ENCODE measurements at regions not wholly inside any gene's neighbourhood (a gene's known extent, or its start where the extent isn't known, plus 50 kb on each side); places are given as distances from the start of the nearest gene placed in this dataset.

DNA sequence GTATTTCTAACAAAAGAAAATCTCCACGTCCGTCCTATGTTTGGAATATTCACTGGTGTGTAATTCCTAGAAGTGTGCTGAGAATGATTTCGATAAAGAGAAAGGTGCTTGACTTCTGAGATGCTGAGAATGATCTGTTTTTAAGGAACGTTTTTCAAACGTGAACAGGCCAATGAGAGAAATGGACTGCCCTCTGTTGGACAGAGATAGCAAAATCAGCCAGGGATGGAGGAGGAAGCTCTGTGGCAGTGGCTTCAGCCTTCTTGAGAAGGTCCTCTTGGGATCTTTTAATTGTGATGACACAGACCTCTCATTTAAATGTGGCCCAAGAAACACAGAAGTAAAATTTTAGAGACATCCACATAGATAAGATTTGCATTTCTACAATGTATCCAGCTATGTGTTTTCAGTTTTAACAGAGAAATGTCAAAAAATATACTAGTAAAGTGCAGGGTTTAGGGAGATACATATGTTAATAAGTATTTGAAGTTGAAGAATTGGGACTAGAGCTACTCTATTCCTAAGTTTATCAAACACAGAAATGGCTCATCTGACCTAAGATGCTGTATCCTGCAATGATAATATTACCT is 84.0 kb upstream of the RCN1 start:
- H3K27me3 ChIP-seq, result no peaks in the 10 kb centered on the region
- TF ChIP-seq, protein P1, sequence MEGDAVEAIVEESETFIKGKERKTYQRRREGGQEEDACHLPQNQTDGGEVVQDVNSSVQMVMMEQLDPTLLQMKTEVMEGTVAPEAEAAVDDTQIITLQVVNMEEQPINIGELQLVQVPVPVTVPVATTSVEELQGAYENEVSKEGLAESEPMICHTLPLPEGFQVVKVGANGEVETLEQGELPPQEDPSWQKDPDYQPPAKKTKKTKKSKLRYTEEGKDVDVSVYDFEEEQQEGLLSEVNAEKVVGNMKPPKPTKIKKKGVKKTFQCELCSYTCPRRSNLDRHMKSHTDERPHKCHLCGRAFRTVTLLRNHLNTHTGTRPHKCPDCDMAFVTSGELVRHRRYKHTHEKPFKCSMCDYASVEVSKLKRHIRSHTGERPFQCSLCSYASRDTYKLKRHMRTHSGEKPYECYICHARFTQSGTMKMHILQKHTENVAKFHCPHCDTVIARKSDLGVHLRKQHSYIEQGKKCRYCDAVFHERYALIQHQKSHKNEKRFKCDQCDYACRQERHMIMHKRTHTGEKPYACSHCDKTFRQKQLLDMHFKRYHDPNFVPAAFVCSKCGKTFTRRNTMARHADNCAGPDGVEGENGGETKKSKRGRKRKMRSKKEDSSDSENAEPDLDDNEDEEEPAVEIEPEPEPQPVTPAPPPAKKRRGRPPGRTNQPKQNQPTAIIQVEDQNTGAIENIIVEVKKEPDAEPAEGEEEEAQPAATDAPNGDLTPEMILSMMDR (IDR thresholded peaks at IDR 0.05), result peak; percentile 36 to 72 (median 70)
- TF ChIP-seq POLR2A (IDR thresholded peaks at IDR 0.05), result no peak
- no peak overlapping the region for H3K27ac ChIP-seq
- DNase-seq, result no peak
- H3K9me3 ChIP-seq, result no peaks in the 10 kb centered on the region
- no peak overlapping the region for H3K4me3 ChIP-seq
- WGBS (ENCODE audit: insufficient coverage, low coverage, low lambda C conversion rate, missing lambda C conversion rate), result 0% methylated on average over 5 of the region's 5 CpGs
- intact Hi-C loops (cut with DNase I), result no loop called here
- no peaks in the 10 kb centered on the region for H3K36me3 ChIP-seq
- peak; percentile 71 to 76 (median 72) for ATAC-seq
- no peaks in the 10 kb centered on the region for H3K4me1 ChIP-seq

DNA sequence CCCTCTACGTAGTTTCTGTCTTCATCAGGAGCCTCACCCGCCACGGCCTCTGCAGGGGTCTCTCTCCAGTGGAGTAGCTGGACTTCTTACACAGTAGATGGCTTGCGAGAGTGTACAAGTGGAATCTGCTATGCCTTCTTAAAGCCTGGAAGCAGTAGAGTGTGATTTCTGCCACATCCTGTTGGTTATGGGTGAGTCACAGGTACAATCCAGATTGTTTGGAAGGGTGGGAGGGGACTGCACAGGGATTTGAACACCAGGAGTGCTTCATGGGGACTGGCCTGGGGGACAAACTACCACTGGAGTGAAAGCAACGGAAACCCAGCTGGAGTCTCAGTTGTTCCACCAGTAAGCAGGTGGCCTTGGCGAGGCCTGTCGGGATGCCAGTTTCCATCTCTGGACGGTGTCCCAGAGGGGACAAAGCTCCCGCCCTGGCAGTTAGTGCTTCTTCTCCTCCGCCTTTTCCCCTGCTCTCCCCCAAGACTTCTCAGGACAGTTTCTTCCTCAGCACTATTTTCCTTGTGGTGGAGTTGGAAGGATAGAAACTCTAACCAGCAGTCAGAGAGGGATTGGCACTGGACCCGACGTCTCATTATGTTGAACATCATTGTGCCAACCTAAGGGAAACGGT is 85.0 kb upstream of the RCN1 start:
- Histone ChIP-seq H3K27ac (no peak overlapping the region), H3K4me1 (no peaks in the 10 kb centered on the region), H3K9me3 (no peaks in the 10 kb centered on the region), H3K27me3 (no peaks in the 10 kb centered on the region), H3K4me3 (no peak overlapping the region), H3K36me3 (no peaks in the 10 kb centered on the region)
- DNase-seq, result no peak
- WGBS (ENCODE audit: insufficient coverage, low coverage, low lambda C conversion rate, missing lambda C conversion rate), result 82% methylated on average over 7 of the region's 13 CpGs
- no peak for TF ChIP-seq POLR2A (IDR thresholded peaks at IDR 0.05)
- ATAC-seq, result no peak
- intact Hi-C loops (cut with DNase I), result no loop called here

DNA sequence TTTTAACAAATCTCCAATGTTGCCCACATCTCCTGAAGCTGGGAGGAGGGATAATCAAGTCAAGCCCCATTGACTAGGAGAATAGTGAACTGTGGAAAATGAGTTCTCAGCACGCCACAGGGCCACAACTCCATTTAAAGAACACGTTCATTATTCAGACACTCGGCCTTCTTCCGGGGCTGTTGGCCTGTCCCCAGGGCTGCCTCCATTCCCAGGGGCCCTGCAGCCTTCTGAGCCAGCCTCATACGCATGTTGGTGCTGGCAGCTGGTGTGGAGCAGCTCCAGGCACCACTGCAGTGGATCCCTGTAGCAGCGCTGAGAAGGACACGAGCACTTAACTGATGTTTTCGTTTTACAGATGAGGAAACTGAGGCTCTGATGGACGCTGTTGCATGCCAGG is 87.5 kb upstream of the RCN1 start:
- Histone ChIP-seq H3K27ac (no peak overlapping the region), H3K4me1 (no peaks in the 10 kb centered on the region), H3K27me3 (no peaks in the 10 kb centered on the region), H3K9me3 (no peaks in the 10 kb centered on the region), H3K36me3 (no peaks in the 10 kb centered on the region), H3K4me3 (no peak overlapping the region)
- no peak for DNase-seq
- no peak for TF ChIP-seq POLR2A (IDR thresholded peaks at IDR 0.05)
- TF ChIP-seq, protein P1 (IDR thresholded peaks at IDR 0.05), result no peak
- no peak for ATAC-seq
- 46% methylated on average over 4 of the region's 9 CpGs for WGBS (ENCODE audit: insufficient coverage, low coverage, low lambda C conversion rate, missing lambda C conversion rate)
- intact Hi-C loops (cut with DNase I), result no loop called here

DNA sequence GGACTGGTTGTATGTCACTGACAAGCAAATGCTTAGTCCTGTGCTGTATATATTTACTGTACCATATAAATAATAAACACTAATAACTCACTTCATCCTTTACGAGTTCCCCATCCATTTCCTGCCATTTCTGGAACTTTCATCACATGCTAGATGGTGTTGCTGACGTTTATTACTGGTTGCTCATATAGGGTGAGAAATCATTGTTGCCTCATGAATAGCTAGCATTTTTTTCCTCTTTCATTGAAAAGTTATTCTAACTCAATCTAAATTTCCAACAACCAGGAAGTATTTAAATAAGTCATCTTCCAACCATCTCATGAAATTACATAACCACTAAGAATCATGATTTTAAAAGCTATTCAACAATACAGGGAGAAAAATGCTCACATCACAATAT is 88.6 kb upstream of the RCN1 start:
- ATAC-seq, result no peak
- intact Hi-C loops (cut with DNase I), result no loop called here
- H3K36me3 ChIP-seq, result no peaks in the 10 kb centered on the region
- 36% methylated on average over 2 of the region's 2 CpGs for WGBS (ENCODE audit: insufficient coverage, low coverage, low lambda C conversion rate, missing lambda C conversion rate)
- DNase-seq, result no peak
- H3K4me1 ChIP-seq, result no peaks in the 10 kb centered on the region
- H3K27me3 ChIP-seq, result no peaks in the 10 kb centered on the region
- no peaks in the 10 kb centered on the region for H3K9me3 ChIP-seq
- H3K4me3 ChIP-seq, result no peak overlapping the region
- H3K27ac ChIP-seq, result no peak overlapping the region
- TF ChIP-seq POLR2A (IDR thresholded peaks at IDR 0.05), result no peak
- TF ChIP-seq, protein P1 (IDR thresholded peaks at IDR 0.05), result no peak

DNA sequence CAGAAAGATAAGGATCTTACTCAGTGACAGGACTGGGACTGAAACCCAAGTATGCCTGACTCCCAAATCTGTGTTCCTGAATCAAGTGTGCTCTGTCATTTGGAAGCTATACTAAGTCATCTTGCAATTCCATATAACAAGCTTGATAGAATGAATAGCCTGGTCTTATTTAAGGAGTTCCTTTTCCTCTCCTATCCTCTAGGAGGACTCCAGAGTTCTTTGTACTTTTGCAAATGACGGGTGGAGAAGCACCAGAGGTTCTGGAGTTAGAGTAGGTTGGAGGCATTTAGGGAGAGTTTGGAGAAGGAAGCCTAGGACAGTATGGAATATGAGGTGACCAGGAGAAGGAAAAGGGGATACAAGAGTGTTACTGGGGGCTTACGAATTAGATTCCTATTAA is 92.9 kb upstream of the RCN1 start:
- intact Hi-C loops (cut with DNase I), result no loop called here
- DNase-seq, result no peak
- no peak for ATAC-seq
- no peak for TF ChIP-seq POLR2A (IDR thresholded peaks at IDR 0.05)
- TF ChIP-seq, protein P1 (IDR thresholded peaks at IDR 0.05), result no peak
- Histone ChIP-seq H3K9me3 (no peaks in the 10 kb centered on the region), H3K4me1 (peaks cover 0 to 4% (median 0%) of the 10 kb centered on the region in 4 donors), H3K27ac (no peak overlapping the region), H3K36me3 (no peaks in the 10 kb centered on the region), H3K27me3 (no peaks in the 10 kb centered on the region), H3K4me3 (no peak overlapping the region)
- WGBS (ENCODE audit: insufficient coverage, low coverage, low lambda C conversion rate, missing lambda C conversion rate), result 61% methylated on average over 2 of the region's 2 CpGs
